Chondrocyte (in vitro differentiated cells): ENCODE measurements at regions not wholly inside any gene's neighbourhood (a gene's known extent, or its start where the extent isn't known, plus 50 kb on each side); places are given as distances from the start of the nearest gene placed in this dataset.

Experiments used
- DNase-seq: peaks from one replicate; pipeline ENCODE4 v3.0.0; 2021; ENCODE audit warnings: mixed read lengths, low spot score
- H3K27ac Mint-ChIP-seq: one replicate; pipeline ENCODE4 v1.8.0; 2021; ENCODE audit warnings: mild to moderate bottlenecking, moderate library complexity, mixed read lengths; ENCODE audit not compliant: unreplicated experiment
- H3K27me3 Mint-ChIP-seq: 2 replicates; pipeline ENCODE4 v1.8.0; 2021; ENCODE audit warnings: low read depth, mixed read lengths
- H3K36me3 Mint-ChIP-seq: 2 replicates; pipeline ENCODE4 v1.8.0; 2021; ENCODE audit warnings: low read depth, mixed read lengths
- H3K4me1 Mint-ChIP-seq: 2 replicates; pipeline ENCODE4 v1.8.0; 2021; ENCODE audit warnings: low read depth, mild to moderate bottlenecking, mixed read lengths
- H3K4me3 Mint-ChIP-seq: one replicate; pipeline ENCODE4 v1.8.0; 2021; ENCODE audit warnings: mild to moderate bottlenecking, moderate library complexity, mixed read lengths; ENCODE audit not compliant: unreplicated experiment
- H3K9me3 Mint-ChIP-seq: 2 replicates; pipeline ENCODE4 v1.8.0; 2021; ENCODE audit warnings: low read depth, mixed read lengths
- CTCF ChIP-seq: fragments of 200-600 bp; sonication (generic); IDR thresholded peaks from 2 replicates; pipeline ENCODE4 v1.5.0; 2021; ENCODE audit warnings: antibody characterized with exemption, mild to moderate bottlenecking, moderate library complexity

DNA sequence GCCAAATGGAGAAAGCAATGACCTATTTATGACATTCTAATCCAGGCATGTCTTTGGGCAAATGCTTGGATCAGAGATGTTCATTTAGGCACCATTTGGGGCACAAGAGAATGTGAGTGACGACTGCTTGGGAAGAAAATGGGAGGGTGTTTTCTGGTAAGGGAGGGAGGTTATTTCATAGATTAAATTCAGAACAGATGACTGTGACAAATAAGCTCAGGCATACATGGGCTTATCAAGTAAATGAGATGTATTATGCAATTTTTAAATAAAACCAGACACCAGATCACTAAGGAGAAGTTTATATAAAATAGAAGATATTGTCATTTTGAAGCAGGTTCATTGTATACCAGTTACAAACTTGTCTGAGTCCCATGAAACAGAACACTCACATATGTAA, 71.4 kb upstream of the UGT8 start:
- no peaks in the 10 kb centered on the region for H3K4me1 Mint-ChIP-seq
- H3K27ac Mint-ChIP-seq: no peak overlapping the region
- H3K4me3 Mint-ChIP-seq: no peak overlapping the region
- peaks cover 16% of the 10 kb centered on the region for H3K27me3 Mint-ChIP-seq
- H3K36me3 Mint-ChIP-seq: no peaks in the 10 kb centered on the region
- no peak for DNase-seq
- TF ChIP-seq CTCF: no peak
- peaks cover 17% of the 10 kb centered on the region for H3K9me3 Mint-ChIP-seq

DNA sequence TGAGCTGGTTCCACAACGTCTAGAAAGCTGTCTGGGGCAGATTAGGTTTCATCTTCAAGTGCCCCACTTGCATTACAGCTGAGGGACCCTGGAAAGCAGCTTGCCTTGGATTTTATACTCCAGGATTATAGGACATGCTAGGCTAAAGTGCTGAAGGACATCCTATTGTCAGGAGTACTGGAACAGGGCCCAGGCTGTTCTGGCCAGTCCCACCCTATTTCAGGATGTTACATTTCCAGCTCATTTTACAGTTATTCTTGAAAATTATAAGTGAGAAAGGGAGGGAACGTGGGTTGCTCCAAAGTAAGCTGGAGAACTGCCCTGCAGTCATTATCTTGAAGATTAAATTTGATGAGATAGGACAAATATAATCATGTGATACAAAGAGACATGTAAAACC, 71.0 kb upstream of the UGT8 start:
- Mint-ChIP-seq H3K9me3 (peaks cover 17% of the 10 kb centered on the region), H3K36me3 (no peaks in the 10 kb centered on the region), H3K4me1 (no peaks in the 10 kb centered on the region), H3K4me3 (no peak overlapping the region), H3K27ac (no peak overlapping the region), H3K27me3 (peaks cover 16% of the 10 kb centered on the region)
- no peak for DNase-seq
- TF ChIP-seq CTCF: no peak

DNA sequence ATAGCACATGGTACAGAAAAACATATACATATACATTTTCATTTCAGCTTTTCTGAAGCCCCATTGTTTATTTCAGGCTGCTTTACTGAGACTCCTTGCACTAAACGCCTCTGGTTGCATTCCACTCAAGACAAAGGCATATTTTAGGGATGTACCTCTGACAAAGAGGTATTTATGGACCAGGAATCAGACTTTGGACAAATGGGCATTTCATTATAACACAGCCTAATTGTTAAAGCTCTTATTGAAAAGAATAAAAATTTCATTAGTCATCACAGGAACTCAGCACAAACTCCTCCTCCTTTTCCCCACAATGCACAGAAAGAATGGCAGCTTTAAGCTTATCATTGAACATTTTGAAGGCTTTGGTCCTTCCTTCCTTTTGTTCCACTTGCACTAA, 62.9 kb upstream of the UGT8 start:
- Mint-ChIP-seq H3K9me3 (peaks cover 4% of the 10 kb centered on the region), H3K27me3 (no peaks in the 10 kb centered on the region), H3K4me1 (no peaks in the 10 kb centered on the region), H3K4me3 (no peak overlapping the region), H3K36me3 (no peaks in the 10 kb centered on the region), H3K27ac (no peak overlapping the region)
- TF ChIP-seq CTCF: no peak
- DNase-seq: no peak

DNA sequence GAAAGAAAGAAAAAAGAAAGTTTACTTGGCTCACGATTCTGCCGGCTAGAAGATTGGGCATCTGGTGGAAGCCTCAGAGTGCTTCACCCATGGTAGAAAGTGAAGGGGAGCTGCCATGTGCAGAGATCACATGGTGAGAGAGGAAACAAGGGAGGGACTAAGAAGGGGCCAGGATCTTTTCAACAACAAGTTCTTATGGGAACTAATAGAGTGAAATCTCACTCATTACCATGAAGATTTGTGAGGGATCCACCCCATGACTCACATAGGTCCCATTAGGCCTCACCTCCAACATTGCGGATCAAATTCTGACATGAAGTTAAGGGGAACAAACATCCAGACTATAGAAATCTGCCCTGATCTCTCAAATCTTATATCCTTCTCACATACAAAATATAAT, 61.3 kb upstream of the UGT8 start:
- H3K27ac Mint-ChIP-seq: no peak overlapping the region
- TF ChIP-seq CTCF: no peak
- H3K9me3 Mint-ChIP-seq: no peaks in the 10 kb centered on the region
- H3K4me1 Mint-ChIP-seq: no peaks in the 10 kb centered on the region
- DNase-seq: no peak
- H3K4me3 Mint-ChIP-seq: no peak overlapping the region
- H3K36me3 Mint-ChIP-seq: no peaks in the 10 kb centered on the region
- no peaks in the 10 kb centered on the region for H3K27me3 Mint-ChIP-seq

DNA sequence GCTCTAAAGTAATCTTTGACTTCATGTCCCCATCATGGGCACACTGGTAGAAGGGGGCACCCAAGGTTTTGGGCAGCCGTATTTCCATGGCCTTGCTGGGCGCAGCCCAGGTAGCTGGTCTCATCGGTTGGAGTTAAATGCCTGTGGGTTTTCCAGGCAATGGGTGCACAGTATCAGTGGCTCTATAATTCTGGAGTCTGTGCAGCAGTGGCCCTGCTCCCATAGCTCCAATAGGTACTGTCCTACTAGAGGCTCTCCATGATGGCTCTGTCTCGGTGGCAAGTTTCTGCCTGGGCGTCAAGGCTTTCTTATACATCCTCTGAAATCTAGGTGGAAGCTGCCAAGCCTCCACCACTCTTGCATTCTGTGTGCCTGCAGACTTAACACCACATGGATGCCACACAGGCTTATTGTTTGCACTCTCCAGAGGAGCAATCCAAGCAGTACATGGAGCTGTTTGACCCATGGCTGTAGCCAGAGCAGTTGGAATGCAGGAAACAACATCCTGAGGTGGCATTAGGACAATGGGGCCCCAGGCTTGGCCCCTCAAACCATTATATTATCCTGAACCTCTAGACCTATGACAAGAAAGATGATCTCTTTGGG, 60.5 kb upstream of the UGT8 start:
- Mint-ChIP-seq H3K36me3 (no peaks in the 10 kb centered on the region), H3K9me3 (no peaks in the 10 kb centered on the region), H3K27me3 (no peaks in the 10 kb centered on the region), H3K4me1 (no peaks in the 10 kb centered on the region), H3K27ac (no peak overlapping the region), H3K4me3 (no peak overlapping the region)
- no peak for DNase-seq
- TF ChIP-seq CTCF: no peak
